ENCODE measurements at regions not wholly inside any gene's neighbourhood (a gene's known extent, or its start where the extent isn't known, plus 50 kb on each side); places are given as distances from the start of the nearest gene placed in this dataset.
"Not testable (repeated sequence)": the region's sequence is repeated elsewhere in the genome, so short reads cannot be mapped to it uniquely, and the experiment has no call there.

DNA sequence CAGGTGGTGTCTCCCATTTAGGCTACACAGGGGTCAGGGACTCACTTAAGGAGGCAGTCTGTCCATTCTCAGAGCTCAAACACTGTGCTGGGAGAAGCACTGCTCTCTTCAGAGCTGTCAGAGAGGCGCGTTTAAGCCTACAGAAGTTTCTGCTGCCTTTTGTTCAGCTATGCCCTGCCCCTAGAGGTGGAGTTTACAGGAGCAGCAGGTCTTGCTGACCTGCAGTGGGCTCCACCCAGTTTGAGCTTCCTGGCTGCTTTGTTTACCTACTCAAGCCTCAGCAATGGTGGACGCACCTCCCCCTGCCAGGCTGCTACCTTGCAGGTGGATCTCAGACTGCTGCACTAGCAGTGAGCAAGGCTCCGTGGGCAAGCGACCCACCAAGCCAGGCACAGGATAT lies 260.1 kb downstream of the MEF2C start:
- DNase-seq (ENCODE audit: low read depth, low spot score); H3K27ac ChIP-seq: not testable (repeated sequence)

DNA sequence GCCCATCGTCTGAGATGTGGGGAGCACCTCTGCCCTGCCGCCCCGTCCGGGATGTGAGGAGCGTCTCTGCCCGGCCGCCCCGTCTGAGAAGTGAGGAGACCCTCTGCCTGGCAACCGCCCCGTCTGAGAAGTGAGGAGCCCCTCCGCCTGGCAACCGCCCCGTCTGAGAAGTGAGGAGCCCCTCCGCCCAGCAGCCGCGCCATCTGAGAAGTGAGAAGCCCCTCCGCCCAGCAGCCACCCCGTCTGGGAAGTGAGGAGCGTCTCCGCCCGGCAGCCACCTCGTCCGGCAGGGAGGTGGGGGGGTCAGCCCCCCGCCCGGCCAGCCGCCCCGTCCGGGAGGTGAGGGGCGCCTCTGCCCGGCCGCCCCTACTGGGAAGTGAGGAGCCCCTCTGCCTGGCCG lies 267.2 kb downstream of the MEF2C start:
- not testable (repeated sequence) for DNase-seq (ENCODE audit: low read depth, low spot score)

DNA sequence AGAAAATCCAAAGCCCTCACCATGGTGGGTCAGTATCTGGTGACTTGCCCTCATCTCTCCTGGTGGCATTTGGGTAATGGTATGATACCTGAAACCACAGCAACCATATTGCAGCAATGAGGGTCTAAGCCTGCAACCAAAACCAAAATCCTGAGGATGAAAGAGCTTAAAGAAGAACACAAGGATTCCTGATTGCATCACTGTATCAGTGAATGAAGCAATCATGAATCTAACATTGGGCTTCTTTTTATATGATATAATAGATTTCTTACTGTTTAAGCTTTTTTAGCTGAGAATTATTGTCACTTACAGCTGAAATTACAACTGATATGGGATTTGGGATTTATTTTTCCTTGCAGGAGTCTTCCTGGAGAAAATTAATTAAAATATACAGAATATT lies 269.9 kb downstream of the MEF2C start:
- no peak for DNase-seq (ENCODE audit: low read depth, low spot score)
- no peak overlapping the region for H3K27ac ChIP-seq

More for the DNA sequence above, 267.2 kb downstream of the MEF2C start:
- not testable (repeated sequence) for H3K27ac ChIP-seq

DNA sequence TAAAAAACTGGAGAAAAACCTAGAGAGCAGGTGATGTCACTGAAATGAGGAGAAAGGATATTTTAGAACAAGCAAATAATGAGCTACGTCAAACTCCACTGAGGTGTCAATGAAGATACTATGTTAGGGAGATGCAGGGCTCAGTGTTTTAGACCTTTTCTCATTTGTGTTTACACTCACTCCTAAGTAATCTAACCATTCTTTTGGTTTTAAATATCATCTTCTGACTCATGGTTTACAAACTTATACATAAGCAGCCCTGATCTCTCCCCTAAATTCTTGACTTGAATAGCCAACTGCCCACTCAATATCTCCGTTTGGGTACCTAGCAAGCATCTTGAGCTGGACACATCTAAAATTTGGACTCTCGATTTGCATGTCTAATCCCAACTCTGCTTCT lies 272.4 kb downstream of the MEF2C start:
- H3K27ac ChIP-seq: no peak overlapping the region
- no peak for DNase-seq (ENCODE audit: low read depth, low spot score)

DNA sequence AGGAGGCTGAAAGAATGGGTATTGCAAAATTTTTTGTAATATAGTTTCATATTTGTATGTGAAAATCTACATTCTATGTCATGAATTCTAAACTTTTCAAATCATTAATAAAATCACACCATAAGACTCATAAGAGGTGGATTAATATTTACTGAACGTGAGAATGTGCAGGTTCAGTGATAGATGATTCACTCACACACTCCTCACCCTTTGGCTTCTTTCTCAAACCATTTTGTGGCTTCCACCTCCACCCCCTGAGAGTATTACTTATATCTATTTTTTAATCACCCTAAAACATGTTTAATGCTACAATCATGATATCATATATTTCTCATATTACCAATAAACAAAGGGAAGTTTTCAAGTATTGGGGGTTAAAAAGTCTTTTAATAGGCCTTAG lies 275.5 kb downstream of the MEF2C start:
- DNase-seq (ENCODE audit: low read depth, low spot score): no peak
- H3K27ac ChIP-seq: no peak overlapping the region

DNA sequence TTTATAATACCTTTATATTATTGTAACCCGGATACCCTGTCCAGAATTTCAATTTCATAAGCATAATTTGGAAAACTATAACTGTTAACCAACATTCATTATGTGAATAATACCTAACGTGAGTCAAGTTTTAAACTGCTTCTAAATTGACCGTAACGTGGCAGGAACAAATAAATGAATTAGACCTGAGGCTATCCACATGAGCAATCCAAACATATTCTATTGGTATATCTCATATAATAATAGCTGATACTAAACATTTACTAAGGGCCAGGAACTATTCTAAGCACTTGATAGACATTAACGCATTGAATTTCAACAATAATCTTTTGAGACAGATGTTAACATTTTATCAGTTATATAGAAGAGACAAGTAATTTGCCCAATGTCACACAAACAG lies 276.4 kb downstream of the MEF2C start:
- DNase-seq (ENCODE audit: low read depth, low spot score): no peak
- H3K27ac ChIP-seq: no peak overlapping the region

DNA sequence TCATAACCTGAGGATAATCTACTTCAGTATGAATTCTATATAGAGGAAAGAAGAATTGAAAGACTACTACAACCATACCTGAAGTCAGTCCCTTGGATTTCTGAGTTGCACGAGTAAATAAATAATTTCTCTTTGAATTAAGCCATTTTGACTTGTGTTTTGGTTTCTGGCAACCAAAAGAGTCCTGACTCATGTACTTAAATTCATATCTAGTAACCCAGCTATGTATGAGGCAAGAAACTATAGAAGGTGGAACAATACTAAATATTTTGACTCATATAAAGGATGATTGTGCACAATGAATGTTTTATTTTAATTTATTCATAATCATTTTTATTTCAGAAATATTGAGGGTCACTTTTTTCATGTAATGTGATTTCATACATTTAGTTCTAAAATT lies 276.8 kb downstream of the MEF2C start:
- H3K27ac ChIP-seq: no peak overlapping the region
- no peak for DNase-seq (ENCODE audit: low read depth, low spot score)

DNA sequence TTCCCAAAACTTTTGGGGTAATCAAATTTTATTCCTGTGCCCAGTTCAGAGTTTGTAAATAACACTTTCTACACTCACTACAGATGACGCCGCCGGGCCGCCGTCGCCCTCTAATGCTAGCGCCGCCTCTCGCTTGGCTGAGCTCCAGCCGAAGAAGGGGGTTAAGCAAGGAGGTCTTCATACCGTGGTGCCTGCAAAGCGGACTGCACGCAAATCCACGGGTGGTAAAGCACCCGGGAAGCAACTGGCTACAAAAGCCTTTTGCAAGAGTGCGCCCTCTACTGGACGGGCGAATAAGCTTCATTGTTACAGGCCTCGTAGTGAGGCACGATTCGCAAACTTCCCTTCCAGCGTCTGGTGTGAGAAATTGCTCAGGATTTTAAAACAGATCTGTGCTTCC lies 280.4 kb downstream of the MEF2C start:
- no peak for DNase-seq (ENCODE audit: low read depth, low spot score)

DNA sequence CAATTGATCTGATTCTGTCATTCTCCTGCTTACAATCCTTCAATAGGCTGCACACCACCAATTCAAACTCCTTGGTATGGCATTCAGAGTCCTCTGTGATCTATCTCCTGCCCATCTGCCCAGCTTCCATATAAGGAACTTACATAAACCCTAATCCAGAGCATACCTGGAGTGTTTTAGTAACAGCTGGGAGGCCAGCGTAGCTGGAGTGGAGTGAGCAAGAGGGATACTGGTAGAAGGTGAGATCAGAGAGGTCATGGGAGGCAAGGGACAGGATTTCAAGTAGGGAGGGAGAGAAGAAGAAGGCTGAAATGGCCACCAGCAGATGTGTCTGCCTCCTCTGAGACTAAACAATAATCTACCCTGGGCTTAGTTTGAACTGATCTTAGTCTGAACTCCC lies 288.5 kb downstream of the MEF2C start:
- DNase-seq (ENCODE audit: low read depth, low spot score): no peak
- no peak overlapping the region for H3K27ac ChIP-seq

More for the DNA sequence above, 280.4 kb downstream of the MEF2C start:
- no peak overlapping the region for H3K27ac ChIP-seq

DNA sequence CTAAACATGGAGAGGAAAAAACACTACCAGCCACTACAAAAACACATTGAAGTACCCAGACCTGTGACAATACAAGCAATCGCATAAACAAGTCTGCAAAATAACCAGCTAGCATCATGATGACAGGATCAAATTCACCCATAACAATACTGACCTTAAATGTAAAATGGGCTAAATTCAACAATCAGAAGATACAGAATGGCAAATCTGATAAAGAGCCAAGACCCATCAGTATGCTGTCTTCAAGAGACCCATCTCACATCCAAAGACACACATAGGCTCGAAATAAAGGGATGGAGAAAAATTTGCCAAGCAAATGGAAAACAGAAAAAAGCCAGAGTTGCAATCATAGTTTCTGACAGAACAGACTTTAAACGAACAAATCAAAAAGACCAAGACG lies 294.4 kb downstream of the MEF2C start:
- H3K27ac ChIP-seq: no peak overlapping the region
- no peak for DNase-seq (ENCODE audit: low read depth, low spot score)

DNA sequence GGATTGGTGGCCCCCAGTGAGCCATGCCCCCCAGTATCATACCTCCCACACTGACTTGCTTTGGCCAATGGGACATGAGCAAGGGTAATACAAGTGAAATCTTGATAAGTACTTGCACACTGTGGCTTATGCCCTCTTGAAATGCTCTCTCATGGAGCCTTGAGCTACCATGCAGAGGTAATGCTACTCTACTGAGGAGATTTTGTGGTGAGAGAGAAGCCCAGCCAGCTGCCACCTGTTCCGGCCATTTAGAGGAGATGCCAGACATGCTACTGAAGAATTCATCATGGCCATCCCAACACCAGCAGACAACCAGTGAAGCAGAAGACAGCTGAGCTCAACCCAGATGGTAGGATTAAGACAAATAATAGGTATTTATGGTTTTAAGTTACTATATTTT lies 299.5 kb downstream of the MEF2C start:
- H3K27ac ChIP-seq: no peak overlapping the region
- DNase-seq (ENCODE audit: low read depth, low spot score): no peak

DNA sequence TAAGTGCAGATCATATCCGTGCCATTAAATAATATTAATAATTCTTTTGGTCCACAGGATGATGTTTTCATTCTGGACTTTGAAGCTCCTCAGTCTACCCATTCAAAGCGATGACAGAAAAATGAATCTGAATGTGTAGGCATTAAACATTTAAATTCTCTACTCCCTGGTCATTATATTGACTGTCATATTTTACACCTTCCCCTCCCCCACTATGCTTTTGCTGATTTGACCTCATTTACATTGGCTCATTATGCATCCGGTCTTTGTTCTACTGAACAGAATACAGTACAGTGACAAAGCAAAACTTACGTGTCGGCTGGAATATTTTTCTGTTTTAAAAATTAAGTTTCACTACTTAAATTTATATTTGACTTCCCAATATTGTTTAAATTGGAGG lies 289.7 kb upstream of the TMEM161B start:
- no peak overlapping the region for H3K27ac ChIP-seq
- DNase-seq (ENCODE audit: low read depth, low spot score): no peak

DNA sequence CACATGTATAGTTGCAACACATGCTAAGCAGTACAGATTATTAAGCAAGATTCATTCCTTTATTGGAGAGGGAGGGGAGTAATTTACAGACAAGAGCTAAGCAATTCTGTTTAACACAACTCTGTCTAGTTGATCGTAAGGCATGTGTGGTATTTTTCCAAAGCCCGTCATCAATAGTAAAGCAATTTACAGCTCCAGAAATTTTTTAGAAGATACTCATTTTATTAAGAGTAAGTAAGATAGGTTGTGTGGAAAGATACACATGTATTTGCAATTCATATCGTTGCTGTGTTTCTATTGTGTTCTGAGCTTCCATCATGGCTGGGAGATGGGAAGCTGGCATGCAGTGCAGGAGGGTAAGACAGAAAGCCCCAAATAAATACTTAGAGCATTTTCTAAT lies 289.2 kb upstream of the TMEM161B start:
- no peak overlapping the region for H3K27ac ChIP-seq
- DNase-seq (ENCODE audit: low read depth, low spot score): no peak

DNA sequence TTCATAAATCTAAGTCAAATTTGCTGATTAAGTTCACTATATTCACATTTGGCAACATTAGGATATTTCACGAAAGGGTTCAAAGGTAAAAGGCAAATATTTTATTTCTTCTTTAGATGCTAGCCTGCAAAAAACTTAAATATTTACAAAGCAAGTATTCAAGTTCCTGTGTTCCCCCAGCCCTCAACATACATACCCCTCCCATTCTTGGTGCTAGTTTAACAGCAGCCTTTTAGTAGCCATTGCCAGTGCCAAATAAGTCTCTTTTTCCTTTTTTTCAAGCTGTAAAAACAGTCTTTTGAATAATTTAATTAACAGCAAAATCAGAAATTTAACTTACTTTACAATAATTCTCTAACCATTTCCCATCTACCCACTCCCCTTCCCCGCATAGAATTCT lies 288.5 kb upstream of the TMEM161B start:
- DNase-seq (ENCODE audit: low read depth, low spot score): no peak
- H3K27ac ChIP-seq: no peak overlapping the region

DNA sequence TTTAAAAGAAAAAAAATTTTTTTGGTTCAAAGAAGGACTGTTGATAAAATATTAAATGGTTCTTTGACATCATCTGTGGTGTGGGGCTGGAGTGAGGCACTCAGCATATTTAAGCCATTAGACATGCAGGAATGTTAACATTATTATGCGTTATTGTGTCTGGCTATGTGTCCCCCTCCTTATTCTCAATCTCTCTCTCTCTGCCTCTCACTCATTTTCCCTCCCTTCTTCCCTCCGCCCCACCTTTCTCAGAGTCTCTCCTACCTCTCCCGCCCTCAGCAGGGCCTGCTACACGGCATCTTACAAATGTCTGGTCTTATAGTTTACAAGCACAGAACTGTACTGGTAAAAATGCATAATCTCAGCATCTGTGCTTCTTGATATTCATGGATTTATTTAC lies 287.8 kb upstream of the TMEM161B start:
- H3K27ac ChIP-seq: no peak overlapping the region
- DNase-seq (ENCODE audit: low read depth, low spot score): no peak

DNA sequence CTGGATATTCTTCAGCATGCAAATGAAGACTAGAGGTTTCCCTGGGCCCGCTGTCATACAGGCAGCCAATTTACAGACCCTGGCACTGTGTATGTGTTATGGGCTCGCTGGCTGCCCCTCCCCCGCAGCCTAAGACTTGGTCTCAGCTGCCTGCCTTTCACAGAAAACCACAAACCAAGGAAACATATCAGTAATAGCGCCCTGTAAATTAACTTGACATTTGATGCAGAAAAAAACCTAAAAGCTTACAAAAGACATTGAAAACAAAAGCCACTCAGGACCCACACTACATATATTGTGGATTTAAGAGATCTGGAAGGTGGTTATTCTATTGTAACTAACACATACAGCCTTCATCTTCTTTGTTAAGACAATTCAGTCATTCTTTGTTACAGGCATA lies 287.0 kb upstream of the TMEM161B start:
- DNase-seq (ENCODE audit: low read depth, low spot score): no peak
- H3K27ac ChIP-seq: no peak overlapping the region

DNA sequence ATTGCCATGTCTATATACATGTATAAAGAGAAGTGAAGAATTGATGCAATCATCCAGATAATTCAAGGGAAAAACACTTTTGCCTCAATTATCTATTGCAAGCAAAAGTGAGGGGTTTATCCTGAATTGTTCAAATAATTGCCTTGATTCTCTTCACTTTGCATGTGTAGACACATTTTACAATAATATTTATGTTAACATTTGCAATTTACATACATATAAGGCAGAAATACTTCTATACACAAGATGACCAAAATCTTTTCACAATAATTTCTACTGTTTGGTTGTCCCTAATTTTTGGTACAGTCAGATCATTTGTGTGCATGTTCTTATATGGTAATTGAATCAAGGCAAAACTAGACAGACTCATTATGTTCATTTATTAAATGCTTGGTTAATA lies 285.3 kb upstream of the TMEM161B start:
- DNase-seq (ENCODE audit: low read depth, low spot score): no peak

DNA sequence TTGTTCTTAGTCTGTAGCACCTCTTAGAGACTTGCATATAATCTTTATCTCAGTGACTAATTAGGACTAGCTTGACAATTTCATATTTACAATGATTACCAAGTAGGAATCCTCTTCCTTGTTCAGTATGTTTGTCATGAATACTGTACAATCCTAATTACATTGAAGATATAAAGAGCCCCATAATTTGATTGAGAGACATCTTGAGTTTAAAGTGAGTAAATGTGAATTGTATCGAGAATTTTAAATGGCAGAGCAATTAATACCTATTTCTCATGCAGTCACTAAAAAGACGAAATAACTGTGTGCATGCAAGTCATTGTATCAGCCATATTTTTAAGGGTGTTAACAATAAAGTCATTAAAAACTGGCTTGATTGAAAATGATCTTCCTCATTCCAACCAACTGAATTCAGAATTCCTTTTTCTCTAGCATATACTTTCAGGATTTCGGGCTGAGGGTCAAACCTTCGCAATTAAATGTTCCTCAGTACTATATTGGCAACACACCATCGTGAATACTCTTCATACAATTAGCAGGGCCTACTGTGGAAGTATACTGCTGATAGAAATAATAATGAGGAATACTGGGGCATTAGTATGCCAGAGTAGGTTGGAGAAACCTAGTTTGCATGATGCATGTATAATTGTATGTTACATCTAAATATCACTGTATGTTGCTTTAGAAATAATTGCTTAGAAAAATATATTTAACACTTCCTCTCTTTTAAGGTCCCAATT lies 284.7 kb upstream of the TMEM161B start:
- no peak for DNase-seq (ENCODE audit: low read depth, low spot score)
- no peak overlapping the region for H3K27ac ChIP-seq

More for the DNA sequence above, 285.3 kb upstream of the TMEM161B start:
- no peak overlapping the region for H3K27ac ChIP-seq

DNA sequence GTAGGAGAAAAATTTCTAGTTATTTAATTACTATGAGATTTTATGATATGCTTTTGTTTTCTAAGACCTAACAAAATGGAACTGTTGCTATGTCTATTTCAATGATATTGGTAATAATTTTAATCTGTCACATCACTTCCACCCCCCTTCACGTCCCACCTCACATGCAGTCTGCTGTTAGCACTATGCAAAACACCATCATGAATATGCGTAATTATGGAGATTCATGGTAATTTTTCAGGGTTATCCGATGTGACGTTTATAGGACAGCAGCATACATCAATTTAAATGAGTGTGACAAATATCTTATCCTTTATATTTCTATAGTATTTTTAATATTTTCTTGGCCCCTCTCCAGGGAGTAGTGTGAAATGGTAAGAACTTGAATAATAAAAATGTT lies 283.8 kb upstream of the TMEM161B start:
- no peak for DNase-seq (ENCODE audit: low read depth, low spot score)
- H3K27ac ChIP-seq: no peak overlapping the region

DNA sequence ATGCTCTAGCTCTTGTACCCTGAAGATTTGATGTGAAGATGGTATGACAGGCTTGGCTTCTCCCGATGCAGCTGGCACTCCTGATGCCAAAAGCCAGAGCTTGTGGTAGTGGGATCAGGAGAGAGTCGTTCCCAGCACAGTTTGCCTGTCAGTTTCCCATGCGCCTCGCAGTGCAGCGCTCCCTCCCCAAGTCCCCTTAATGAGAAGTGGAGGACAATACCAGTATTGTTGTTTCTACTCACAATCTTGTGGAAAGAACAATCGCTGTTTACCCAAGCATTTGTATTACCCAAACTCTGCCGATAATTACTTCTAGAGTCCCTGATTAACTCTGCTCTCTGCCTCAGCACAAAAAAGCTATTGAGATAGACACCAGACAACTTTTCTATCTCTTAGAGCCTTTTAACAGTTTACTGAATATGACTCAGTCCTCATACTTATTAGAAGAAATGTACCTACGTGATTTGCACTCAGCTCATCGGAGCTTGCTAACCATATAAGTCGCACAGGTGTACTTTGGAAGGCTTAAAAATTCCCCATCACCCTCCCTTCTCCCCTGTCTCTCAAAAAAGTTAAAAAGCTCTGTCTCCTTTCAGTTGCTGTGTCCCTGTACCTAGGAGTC lies 283.2 kb upstream of the TMEM161B start:
- no peak for DNase-seq (ENCODE audit: low read depth, low spot score)
- H3K27ac ChIP-seq: no peak overlapping the region

DNA sequence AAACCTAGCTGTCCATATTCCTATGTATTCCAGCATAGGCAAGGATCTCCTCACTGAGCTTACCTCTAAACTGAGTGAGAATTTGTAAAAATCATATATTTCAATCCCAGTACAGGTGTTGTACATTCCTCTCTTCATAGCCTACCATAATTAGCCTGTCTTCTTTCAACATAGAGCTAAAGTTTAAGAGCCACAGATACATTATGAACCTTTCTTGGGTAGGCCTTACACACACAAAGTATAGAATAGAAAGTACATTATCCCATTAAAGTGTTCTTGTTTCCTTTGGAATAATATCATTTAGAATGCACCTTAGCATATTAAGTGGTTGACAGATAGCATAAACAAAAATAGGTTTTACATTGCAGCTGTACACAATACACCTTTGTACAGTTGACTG lies 282.1 kb upstream of the TMEM161B start:
- no peak for DNase-seq (ENCODE audit: low read depth, low spot score)
- H3K27ac ChIP-seq: no peak overlapping the region

DNA sequence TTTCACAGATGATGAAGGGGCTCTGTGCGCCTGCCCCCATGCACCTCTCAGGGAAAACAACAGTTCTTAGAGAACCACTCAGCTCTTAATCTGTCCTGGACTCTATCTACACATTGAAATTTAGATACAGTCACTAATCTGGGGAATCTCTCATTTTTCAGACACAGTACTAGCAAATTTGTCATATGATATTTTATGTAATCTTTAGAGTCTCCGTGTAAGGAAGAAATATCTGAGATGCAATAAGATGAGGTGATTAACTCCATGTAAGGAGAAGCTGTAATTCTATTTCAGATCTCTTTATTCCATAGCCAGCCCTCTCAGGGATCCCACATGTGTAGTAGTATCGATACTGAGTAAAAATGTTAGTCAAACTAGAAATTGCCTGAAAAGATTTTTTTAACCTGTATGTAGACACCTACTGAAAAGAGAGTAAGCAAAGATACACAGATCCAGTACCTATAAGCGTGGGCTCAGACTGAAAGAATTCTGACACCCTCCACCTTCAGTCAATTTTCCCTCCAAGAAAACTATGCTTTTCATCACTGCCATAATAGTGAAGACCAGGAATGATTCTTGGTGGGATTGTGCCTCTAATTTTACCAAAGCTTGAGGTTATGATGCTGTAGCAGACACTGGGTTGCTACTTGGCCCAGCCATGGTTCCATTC lies 279.6 kb upstream of the TMEM161B start:
- DNase-seq (ENCODE audit: low read depth, low spot score): no peak
- H3K27ac ChIP-seq: no peak overlapping the region
